MCF 10A (cell line): ENCODE measurements at regions not wholly inside any gene's neighbourhood (a gene's known extent, or its start where the extent isn't known, plus 50 kb on each side); places are given as distances from the start of the nearest gene placed in this dataset.
A peak's percentile ranks its signal among the peaks of the same experiment; 100 is the strongest.

Experiments used
- BruUV-seq: library from RNA; stranded (reverse); fragments of 400-500 nt; replicated peaks from 2 replicates; lab custom pipeline; 2021; lab: Mats Ljungman, UMichigan
- CTCF ChIA-PET: fragments of 300-600 bp; sonication (Branson Sonifier 250); formaldehyde crosslinking; extraction: SDS; loops from one replicate; lab custom pipeline; 2021; ENCODE audit warnings: antibody characterized with exemption, inconsistent platforms; lab: Yijun Ruan, JAX
- POLR2A ChIA-PET: fragments of 300-600, 350-650 bp; sonication (Branson Sonifier 250); formaldehyde crosslinking; extraction: SDS; loops from one replicate; lab custom pipeline; 2020; ENCODE audit warnings: antibody characterized with exemption, inconsistent platforms; lab: Yijun Ruan, JAX
- DNase-seq: peaks from one replicate; pipeline ENCODE4 v3.0.0-alpha.2; 2018; ENCODE audit not compliant: unreplicated experiment
- H3K27ac Mint-ChIP-seq: one replicate; pipeline ENCODE4 v1.8.0; 2022; ENCODE audit warnings: mild to moderate bottlenecking, low read depth, mixed read lengths; ENCODE audit not compliant: unreplicated experiment
- H3K27me3 Mint-ChIP-seq: one replicate; pipeline ENCODE4 v1.8.0; 2022; ENCODE audit warnings: mixed read lengths; ENCODE audit not compliant: insufficient read depth, unreplicated experiment
- H3K36me3 Mint-ChIP-seq: one replicate; pipeline ENCODE4 v1.8.0; 2022; ENCODE audit warnings: mild to moderate bottlenecking, moderate library complexity, mixed read lengths; ENCODE audit not compliant: insufficient read depth, unreplicated experiment
- H3K4me1 Mint-ChIP-seq: one replicate; pipeline ENCODE4 v1.8.0; 2022; ENCODE audit warnings: mixed read lengths; ENCODE audit not compliant: insufficient read depth, unreplicated experiment
- H3K4me3 Mint-ChIP-seq: one replicate; pipeline ENCODE4 v1.8.0; 2022; ENCODE audit warnings: mild to moderate bottlenecking, moderate library complexity, mixed read lengths; ENCODE audit not compliant: unreplicated experiment
- H3K9me3 Mint-ChIP-seq: one replicate; pipeline ENCODE4 v1.8.0; 2022; ENCODE audit warnings: mixed read lengths; ENCODE audit not compliant: unreplicated experiment
- intact Hi-C: fragments of 100-400 bp; cut with micrococcal nuclease; formaldehyde crosslinking; loops from 2 replicates; pipeline ENCODE4 v1.14.1; 2022
- TF ChIP-seq, protein P1 (sequence below): fragments of 200-600 bp; IDR thresholded peaks from one replicate; pipeline ENCODE4 v1.8.0; 2022; ENCODE audit warnings: antibody characterized with exemption, mild to moderate bottlenecking; ENCODE audit not compliant: unreplicated experiment

DNA sequence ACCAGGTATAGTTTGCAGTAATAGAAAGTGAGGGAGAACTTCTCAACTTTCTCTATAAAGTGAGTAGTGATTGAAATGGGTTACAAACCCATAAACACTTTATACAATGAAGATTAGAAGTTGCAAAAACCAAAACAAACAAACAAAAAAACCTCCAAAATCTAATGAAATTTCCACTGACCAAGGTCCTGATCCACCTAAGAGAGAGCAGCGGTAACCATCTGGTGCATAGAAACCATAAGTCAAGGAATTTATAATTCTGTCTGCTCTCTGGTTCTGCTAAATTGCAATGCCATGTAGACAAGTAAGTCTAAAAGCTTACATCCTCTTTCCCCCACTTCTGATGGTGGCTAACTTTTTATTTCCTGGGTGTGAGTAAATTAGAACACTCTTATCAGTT lies 463.4 kb downstream of the EFNB2 start:
- H3K27ac Mint-ChIP-seq, result no peak overlapping the region
- POLR2A ChIA-PET, result interaction anchor here (0.6 to 0.8 kb wide), 2 partner anchors 32 to 888 kb away, joined by 3 read pairs; no protein-coding TSS in a partner anchor
- no peak overlapping the region for H3K4me3 Mint-ChIP-seq
- CTCF ChIA-PET, result no interaction called here
- H3K4me1 Mint-ChIP-seq, result no peaks in the 10 kb centered on the region
- no peaks in the 10 kb centered on the region for H3K36me3 Mint-ChIP-seq
- H3K9me3 Mint-ChIP-seq, result no peaks in the 10 kb centered on the region
- no peaks in the 10 kb centered on the region for H3K27me3 Mint-ChIP-seq
- TF ChIP-seq, protein P1, sequence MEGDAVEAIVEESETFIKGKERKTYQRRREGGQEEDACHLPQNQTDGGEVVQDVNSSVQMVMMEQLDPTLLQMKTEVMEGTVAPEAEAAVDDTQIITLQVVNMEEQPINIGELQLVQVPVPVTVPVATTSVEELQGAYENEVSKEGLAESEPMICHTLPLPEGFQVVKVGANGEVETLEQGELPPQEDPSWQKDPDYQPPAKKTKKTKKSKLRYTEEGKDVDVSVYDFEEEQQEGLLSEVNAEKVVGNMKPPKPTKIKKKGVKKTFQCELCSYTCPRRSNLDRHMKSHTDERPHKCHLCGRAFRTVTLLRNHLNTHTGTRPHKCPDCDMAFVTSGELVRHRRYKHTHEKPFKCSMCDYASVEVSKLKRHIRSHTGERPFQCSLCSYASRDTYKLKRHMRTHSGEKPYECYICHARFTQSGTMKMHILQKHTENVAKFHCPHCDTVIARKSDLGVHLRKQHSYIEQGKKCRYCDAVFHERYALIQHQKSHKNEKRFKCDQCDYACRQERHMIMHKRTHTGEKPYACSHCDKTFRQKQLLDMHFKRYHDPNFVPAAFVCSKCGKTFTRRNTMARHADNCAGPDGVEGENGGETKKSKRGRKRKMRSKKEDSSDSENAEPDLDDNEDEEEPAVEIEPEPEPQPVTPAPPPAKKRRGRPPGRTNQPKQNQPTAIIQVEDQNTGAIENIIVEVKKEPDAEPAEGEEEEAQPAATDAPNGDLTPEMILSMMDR, result no peak
- no TSS peak for BruUV-seq
- intact Hi-C loops, result no loop called here
- DNase-seq, result no peak

DNA sequence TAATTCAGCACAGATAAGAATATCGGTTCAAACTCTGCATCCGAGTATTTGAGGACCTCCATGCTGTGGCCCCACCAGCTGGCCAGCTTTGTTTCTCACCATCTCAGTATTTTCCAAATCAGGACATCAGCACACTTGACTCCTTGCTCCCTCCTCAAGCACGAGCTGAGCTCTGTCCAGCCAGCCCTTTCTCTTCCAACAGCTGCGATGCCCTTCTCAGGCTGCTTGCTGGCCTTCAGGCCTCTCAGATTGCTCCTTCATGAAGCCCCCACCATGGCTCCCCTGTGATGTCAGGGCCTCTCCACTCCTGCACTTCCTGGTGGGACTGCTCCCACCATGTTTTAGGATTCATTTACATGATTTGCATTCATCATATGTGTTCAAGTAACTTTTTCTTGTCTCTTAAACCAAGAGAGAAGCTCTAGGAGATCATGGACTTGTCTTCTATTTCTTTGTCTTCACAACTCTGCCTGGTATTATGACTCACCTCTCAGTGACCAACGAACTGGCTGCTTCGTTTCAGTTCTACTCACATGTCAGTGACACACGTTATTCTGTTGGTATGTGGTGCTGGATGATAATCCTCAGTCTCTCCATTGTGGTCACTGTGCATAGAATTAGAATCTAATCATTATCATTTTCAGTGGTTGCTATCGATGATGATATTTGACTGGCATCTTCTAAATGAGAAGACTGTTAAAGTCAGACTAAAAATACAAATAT lies 471.7 kb downstream of the EFNB2 start:
- CTCF ChIA-PET, result interaction anchor here (0.8 to 1.2 kb wide), 2 partner anchors 25 to 412 kb away, joined by 3 read pairs; no protein-coding TSS in a partner anchor
- no TSS peak for BruUV-seq

DNA sequence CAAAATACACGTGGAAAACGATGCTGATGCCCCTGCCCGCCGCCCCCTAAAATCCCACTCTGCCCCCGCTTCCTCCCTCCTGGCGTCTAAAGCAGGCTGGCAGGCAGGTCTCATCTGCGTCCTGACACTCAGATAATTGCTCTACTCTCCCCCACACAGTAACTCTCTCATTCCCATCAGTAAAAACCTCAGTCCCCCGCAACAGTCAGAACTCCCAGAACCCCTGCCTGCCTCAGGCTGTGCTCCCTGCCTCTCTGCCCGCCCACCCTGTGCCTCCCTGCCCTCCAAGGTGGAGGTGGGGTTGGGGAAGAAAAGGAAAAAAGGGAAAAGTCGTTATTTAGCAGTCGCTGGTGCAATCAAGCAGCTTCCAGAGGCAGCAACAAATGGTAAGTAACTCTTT lies 473.7 kb downstream of the EFNB2 start:
- CTCF ChIA-PET, result no interaction called here
- POLR2A ChIA-PET, result no interaction called here
- Mint-ChIP-seq H3K4me3 (no peak overlapping the region), H3K9me3 (no peaks in the 10 kb centered on the region), H3K36me3 (peaks cover 9% of the 10 kb centered on the region), H3K27ac (no peak overlapping the region), H3K4me1 (peaks cover 9% of the 10 kb centered on the region), H3K27me3 (no peaks in the 10 kb centered on the region)
- intact Hi-C loops, result no loop called here
- DNase-seq, result no peak
- TF ChIP-seq, protein P1, result no peak
- BruUV-seq, result no TSS peak

More for the DNA sequence above, 471.7 kb downstream of the EFNB2 start:
- POLR2A ChIA-PET, result interaction anchor here (1.0 to 1.2 kb wide), 2 partner anchors 10 to 15 kb away, joined by 3 to 4 read pairs; no protein-coding TSS in a partner anchor
- Mint-ChIP-seq H3K9me3 (no peaks in the 10 kb centered on the region), H3K36me3 (peaks cover 9% of the 10 kb centered on the region), H3K27me3 (no peaks in the 10 kb centered on the region), H3K4me1 (peaks cover 9% of the 10 kb centered on the region), H3K27ac (peak overlapping the region; percentile 94), H3K4me3 (no peak overlapping the region)
- TF ChIP-seq, protein P1, result no peak
- intact Hi-C loops, result no loop called here
- peak; percentile 54 for DNase-seq

DNA sequence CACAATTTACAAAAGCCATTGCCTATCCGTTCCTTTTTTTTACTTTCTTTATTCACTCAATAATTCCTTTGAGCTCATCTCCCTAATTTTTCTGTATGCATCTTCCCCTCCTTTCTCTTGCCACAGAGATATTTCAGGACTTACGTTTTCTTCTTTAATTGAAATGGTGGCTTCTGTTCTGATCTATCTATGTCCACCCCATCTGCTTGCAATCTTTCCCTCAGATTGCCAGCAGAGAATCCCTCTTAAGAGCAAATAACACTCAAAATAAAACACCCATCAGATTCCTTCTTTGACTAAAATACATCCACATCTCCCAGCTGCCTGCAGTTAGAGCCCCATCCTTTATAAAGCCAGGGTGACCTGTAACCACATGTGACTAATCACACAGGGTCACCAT lies 478.6 kb downstream of the EFNB2 start:
- POLR2A ChIA-PET, result interaction anchor here (1.1 kb wide), 1 partner anchor 1312 kb away, joined by 4 read pairs; no protein-coding TSS in a partner anchor
- intact Hi-C loops, result no loop called here
- no TSS peak for BruUV-seq
- Mint-ChIP-seq H3K36me3 (no peaks in the 10 kb centered on the region), H3K27me3 (no peaks in the 10 kb centered on the region), H3K9me3 (no peaks in the 10 kb centered on the region), H3K4me3 (no peak overlapping the region), H3K27ac (no peak overlapping the region), H3K4me1 (no peaks in the 10 kb centered on the region)
- TF ChIP-seq, protein P1, result no peak
- CTCF ChIA-PET, result no interaction called here
- DNase-seq, result no peak
